PC-9 (cell line): ENCODE measurements at regions not wholly inside any gene's neighbourhood (a gene's known extent, or its start where the extent isn't known, plus 50 kb on each side); places are given as distances from the start of the nearest gene placed in this dataset.

Experiments
- BruUV-seq: library from RNA; stranded (reverse); fragments of 400-500 nt; replicated peaks from 2 replicates; lab custom pipeline; 2021; lab: Mats Ljungman, UMichigan
- CTCF ChIA-PET: fragments of 300-600 bp; sonication (Branson Sonifier 250); formaldehyde crosslinking; loops from one replicate; lab custom pipeline; 2022; ENCODE audit warnings: antibody characterized with exemption; lab: Charles Lee
- POLR2A ChIA-PET: fragments of 300-600 bp; sonication (Branson Sonifier 250); formaldehyde crosslinking; loops from one replicate; lab custom pipeline; 2022; ENCODE audit warnings: antibody characterized with exemption; ENCODE audit not compliant: unreplicated experiment; lab: Charles Lee
- DNase-seq, 2 experiments: peaks; one replicate each; pipeline versions ENCODE4 v3.0.0 to v3.0.0-alpha.2; 2015 to 2022; ENCODE audit warnings: mixed read lengths in 1 of 2
- H2AFZ ChIP-seq: fragments of 200-600 bp; sonication (generic); 2 replicates; pipeline ENCODE4 v1.8.1; 2017; ENCODE audit warnings: antibody characterized with exemption
- H3F3A ChIP-seq: fragments of 200-600 bp; sonication (generic); 2 replicates; pipeline ENCODE4 v1.8.1; 2017; ENCODE audit warnings: antibody characterized with exemption, mild to moderate bottlenecking, low read depth; ENCODE audit not compliant: insufficient read depth
- H3K27ac ChIP-seq: fragments of 200-600 bp; sonication (generic); 2 replicates; pipeline ENCODE4 v1.6.1; 2016; ENCODE audit warnings: mixed run types
- H3K27me3 ChIP-seq: fragments of 200-600 bp; sonication (generic); 2 replicates; pipeline ENCODE4 v1.6.1; 2016; ENCODE audit warnings: low read depth, mixed run types; ENCODE audit not compliant: insufficient read depth
- H3K36me3 ChIP-seq: fragments of 200-600 bp; sonication (generic); 2 replicates; pipeline ENCODE4 v1.6.1; 2016; ENCODE audit warnings: low read depth, mixed run types
- H3K4me1 ChIP-seq: fragments of 200-600 bp; sonication (generic); replicated peaks from 2 replicates; pipeline ENCODE4 v1.6.1; 2016; ENCODE audit warnings: mixed run types; ENCODE audit not compliant: insufficient read depth
- H3K4me2 ChIP-seq: fragments of 200-600 bp; sonication (generic); 2 replicates; pipeline ENCODE4 v1.6.1; 2017; ENCODE audit warnings: mixed run types
- H3K4me3 ChIP-seq: fragments of 200-600 bp; sonication (generic); 2 replicates; pipeline ENCODE4 v1.6.1; 2016; ENCODE audit warnings: mixed run types
- H3K79me2 ChIP-seq: fragments of 200-600 bp; sonication (generic); 2 replicates; pipeline ENCODE4 v1.6.1; 2017; ENCODE audit warnings: low read depth, mixed run types
- H3K9me2 ChIP-seq: fragments of 200-600 bp; sonication (generic); 2 replicates; pipeline ENCODE4 v1.8.1; 2017; ENCODE audit warnings: mild to moderate bottlenecking; ENCODE audit not compliant: insufficient read depth
- H3K9me3 ChIP-seq: fragments of 200-600 bp; sonication (generic); 2 replicates; pipeline ENCODE4 v1.8.1; 2016; ENCODE audit warnings: low read depth; ENCODE audit not compliant: insufficient read depth
- H4K20me1 ChIP-seq: fragments of 200-600 bp; sonication (generic); 2 replicates; pipeline ENCODE4 v1.8.1; 2017; ENCODE audit not compliant: insufficient read depth
- CTCF ChIP-seq: fragments of 200-600 bp; sonication (generic); conservative IDR thresholded peaks from 2 replicates; pipeline ENCODE4 v1.6.1; 2017; ENCODE audit warnings: mixed run types, antibody characterized with exemption, mild to moderate bottlenecking, moderate library complexity
- EZH2 ChIP-seq: fragments of 200-600 bp; sonication (generic); IDR thresholded peaks from 2 replicates; pipeline ENCODE4 v1.8.0; 2017; ENCODE audit warnings: antibody characterized with exemption, low read depth
- intact Hi-C: fragments of 100-400 bp; cut with micrococcal nuclease; formaldehyde crosslinking; loops from one replicate; pipeline ENCODE4 v1.10.0; 2022; ENCODE audit not compliant: unreplicated experiment

- Histone ChIP-seq H3K4me3 (no peak overlapping the region), H3F3A (no peaks in the 10 kb centered on the region), H3K4me2 (no peak overlapping the region), H4K20me1 (no peaks in the 10 kb centered on the region), H3K9me3 (no peaks in the 10 kb centered on the region), H2AFZ (no peak overlapping the region), H3K27ac (no peak overlapping the region), H3K79me2 (no peaks in the 10 kb centered on the region), H3K27me3 (no peaks in the 10 kb centered on the region), H3K9me2 (no peaks in the 10 kb centered on the region), H3K36me3 (no peaks in the 10 kb centered on the region), H3K4me1 (no peaks in the 10 kb centered on the region)
- intact Hi-C loops, result no loop called here
- CTCF ChIA-PET, result no interaction called here
- no peak for DNase-seq
- BruUV-seq, result no TSS peak
- POLR2A ChIA-PET, result no interaction called here
- TF ChIP-seq CTCF (no peak), EZH2 (no peak)
Observed at GRCh38 chrX:34072906-34073305, 59.2 kb downstream of the FAM47A start.

- peaks cover 16% of the 10 kb centered on the region for H3K4me1 ChIP-seq
- ChIA-PET CTCF (no interaction called here), POLR2A (no interaction called here)
- no peaks in the 10 kb centered on the region for H3K9me2 ChIP-seq
- no peaks in the 10 kb centered on the region for H3K9me3 ChIP-seq
- no peaks in the 10 kb centered on the region for H3K79me2 ChIP-seq
- no peak overlapping the region for H2AFZ ChIP-seq
- H3K4me3 ChIP-seq, result no peak overlapping the region
- peak in 1 of 2 experiments; percentile 75 for DNase-seq
- peak overlapping the region; percentile 57 for H3K27ac ChIP-seq
- intact Hi-C loops, result no loop called here
- no peaks in the 10 kb centered on the region for H4K20me1 ChIP-seq
- H3K36me3 ChIP-seq, result no peaks in the 10 kb centered on the region
- TF ChIP-seq CTCF (no peak), EZH2 (no peak)
- BruUV-seq, result no TSS peak
- H3K4me2 ChIP-seq, result peak overlapping the region; percentile 61
- no peaks in the 10 kb centered on the region for H3K27me3 ChIP-seq
- H3F3A ChIP-seq, result peaks cover 12% of the 10 kb centered on the region
Observed at GRCh38 chrX:34063616-34064015, 68.5 kb downstream of the FAM47A start.

GRCh38 chrX:34058005-34058404 is 74.1 kb downstream of the FAM47A start:
- H3K4me1 ChIP-seq, result no peaks in the 10 kb centered on the region
- H2AFZ ChIP-seq, result no peak overlapping the region
- H3K4me3 ChIP-seq, result no peak overlapping the region
- H4K20me1 ChIP-seq, result no peaks in the 10 kb centered on the region
- no peak overlapping the region for H3K4me2 ChIP-seq
- H3K36me3 ChIP-seq, result no peaks in the 10 kb centered on the region
- no peak for TF ChIP-seq EZH2
- TF ChIP-seq CTCF, result no peak
- ChIA-PET CTCF (no interaction called here), POLR2A (no interaction called here)
- no peaks in the 10 kb centered on the region for H3K9me3 ChIP-seq
- H3K27me3 ChIP-seq, result no peaks in the 10 kb centered on the region
- H3K79me2 ChIP-seq, result no peaks in the 10 kb centered on the region
- no TSS peak for BruUV-seq
- H3F3A ChIP-seq, result no peaks in the 10 kb centered on the region
- no peaks in the 10 kb centered on the region for H3K9me2 ChIP-seq
- no peak for DNase-seq
- intact Hi-C loops, result no loop called here
- no peak overlapping the region for H3K27ac ChIP-seq
